ENCODE measurements at regions not wholly inside any gene's neighbourhood (a gene's known extent, or its start where the extent isn't known, plus 50 kb on each side); places are given as distances from the start of the nearest gene placed in this dataset.

- TF ChIP-seq CTCF (IDR thresholded peaks at IDR 0.05), result no peak
- TF ChIP-seq POLR2A (IDR thresholded peaks at IDR 0.05), result no peak
These were observed 304.7 kb upstream of the POU5F2 start for GRCh38 chr5:94045839-94046782.
